Stimulated activated CD4-positive, alpha-beta T cell treated with anti-CD3 and anti-CD28 coated beads, Interleukin-12 subunit alpha, Interleukin-12 subunit beta, amount 100 ng/mL, for 24 hours (primary cell): ENCODE measurements at regions not wholly inside any gene's neighbourhood (a gene's known extent, or its start where the extent isn't known, plus 50 kb on each side); places are given as distances from the start of the nearest gene placed in this dataset.

Experiments used
- DNase-seq, 2 experiments: peaks; one replicate each; pipeline ENCODE4 v3.0.0-alpha.2; 2020; ENCODE audit warnings: low read depth in 2 of 2

DNA sequence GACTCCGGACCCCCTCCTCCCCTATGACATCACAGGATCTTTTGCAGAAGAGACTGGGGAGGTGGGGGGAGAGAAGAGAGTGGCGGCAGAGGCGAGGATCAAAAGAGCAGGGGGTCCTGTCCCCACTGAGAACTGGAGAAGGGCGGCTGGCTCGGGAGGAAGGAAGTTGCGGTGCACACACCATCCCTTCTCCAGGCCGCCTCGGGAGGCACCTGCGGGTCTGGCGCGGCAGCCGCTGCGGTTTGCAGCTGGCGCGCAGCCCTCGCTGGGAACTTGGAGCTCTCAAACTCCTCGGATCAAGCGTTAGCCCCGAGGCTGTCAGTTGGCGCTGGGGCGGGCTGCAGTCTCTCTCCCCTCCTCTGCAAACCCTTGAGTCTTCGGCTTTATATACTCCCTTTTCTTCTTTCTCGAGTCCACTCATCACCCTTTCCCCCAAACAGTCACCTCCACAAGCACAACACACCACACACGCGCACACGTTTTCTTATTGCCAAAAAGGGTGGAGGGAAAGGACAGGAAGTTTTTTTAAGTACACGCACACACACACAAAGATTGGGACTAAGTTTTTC lies 180.7 kb downstream of the TBXT start:
- DNase-seq = no peak

DNA sequence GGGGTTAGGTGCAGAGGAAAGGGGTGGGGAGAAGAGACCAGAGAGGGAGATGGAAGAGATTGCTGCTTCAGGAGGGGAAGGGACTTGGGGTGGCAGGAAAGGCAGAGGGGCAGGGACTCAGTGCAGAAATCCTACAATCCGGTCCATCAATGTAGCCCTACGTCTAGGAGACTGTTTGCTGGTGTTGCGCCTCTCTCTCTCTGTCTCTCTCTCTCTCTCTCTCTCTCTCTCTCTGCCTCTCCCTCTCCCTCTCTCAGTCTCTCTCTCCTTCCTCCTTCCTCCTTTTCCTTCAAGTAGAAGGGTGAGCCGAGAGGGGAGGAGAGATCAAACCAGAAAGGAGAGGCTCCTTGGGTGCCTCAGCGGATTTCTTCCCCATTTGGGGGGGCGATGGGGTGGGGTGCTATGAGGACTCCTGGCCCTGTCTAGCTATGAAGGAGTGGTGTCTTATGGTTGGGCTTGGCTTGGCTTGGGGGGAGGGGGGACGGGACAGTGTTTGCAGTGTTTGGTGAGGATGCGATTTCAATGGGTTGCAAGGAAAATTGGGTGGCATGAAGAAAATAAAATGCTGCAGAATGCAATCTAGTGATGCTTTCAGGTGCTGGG lies 181.2 kb downstream of the TBXT start:
- DNase-seq = no peak

DNA sequence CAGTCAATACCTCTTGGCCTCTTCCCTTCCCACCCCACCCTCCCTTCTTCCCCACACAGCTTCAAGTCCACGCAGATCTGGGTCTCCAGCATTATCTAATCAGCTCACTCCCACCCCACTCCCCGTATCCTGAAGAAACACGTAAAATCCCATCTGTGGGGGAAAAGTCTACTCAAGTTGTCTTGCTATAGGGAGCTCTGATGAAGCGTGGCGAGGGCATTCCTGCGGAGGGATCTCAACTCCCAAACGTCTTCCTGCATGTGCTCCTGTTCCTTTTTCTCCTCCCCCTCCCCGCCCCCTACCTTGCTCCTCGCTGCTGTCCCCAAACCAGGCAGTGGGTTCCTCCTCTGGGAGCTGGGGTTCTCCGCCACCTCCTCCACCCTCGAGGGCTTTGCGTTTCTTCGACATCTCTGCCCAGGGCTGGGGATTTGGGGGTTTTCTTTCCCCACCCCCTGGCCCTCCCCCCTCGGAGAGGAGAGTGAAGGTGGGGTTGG lies 181.8 kb downstream of the TBXT start:
- DNase-seq = no peak

DNA sequence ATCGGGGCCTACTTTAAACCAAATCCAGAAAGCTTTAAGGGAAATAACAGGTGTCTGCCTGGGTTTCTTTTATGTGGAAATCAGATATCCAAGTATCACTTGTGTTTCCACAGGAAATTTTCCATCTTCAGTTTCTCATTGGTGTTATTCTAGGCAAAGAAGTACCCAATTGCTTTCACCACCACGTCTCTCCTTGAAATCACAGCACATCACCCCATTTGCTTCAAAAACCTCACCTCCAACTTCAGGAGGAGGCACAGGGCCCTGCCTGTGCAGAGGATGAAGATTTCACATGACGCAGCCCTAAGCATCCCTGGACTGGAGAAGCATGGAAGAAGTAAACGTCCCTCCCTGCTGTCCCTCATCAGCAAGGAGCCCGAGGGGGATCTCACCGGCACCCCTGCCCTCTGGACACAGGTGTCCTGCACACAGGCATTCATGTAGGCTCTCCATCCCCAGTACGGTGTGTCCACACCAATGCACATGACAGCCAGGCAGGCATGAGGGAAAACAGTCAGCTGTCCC lies 182.3 kb downstream of the TBXT start:
- no peak for DNase-seq

DNA sequence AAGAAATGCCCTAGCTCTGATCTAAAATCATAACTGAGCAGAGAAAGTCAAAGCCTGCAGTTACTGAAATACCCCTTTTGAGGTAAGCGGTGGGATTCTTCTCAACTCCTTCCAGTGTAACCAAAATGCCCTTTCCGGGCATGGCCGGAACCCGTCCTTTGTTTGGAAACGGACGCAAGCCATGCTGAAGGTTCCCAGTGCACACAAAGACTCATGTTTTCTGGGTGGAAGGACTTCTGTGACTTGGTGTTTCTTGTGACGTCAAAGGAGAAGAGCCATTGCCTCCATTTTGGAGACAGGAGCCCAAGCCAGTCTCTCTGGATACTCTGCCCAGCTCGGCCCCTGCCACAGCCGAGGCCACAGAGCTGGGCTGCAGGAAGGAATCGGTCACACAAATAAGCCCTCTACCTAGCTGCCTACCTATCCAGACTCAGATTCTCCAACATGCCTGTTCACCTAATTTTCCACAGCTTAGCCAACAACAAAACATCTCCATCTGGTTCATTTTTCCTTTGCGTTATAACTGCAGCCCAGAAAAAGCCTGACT lies 182.8 kb downstream of the TBXT start:
- DNase-seq = no peak

DNA sequence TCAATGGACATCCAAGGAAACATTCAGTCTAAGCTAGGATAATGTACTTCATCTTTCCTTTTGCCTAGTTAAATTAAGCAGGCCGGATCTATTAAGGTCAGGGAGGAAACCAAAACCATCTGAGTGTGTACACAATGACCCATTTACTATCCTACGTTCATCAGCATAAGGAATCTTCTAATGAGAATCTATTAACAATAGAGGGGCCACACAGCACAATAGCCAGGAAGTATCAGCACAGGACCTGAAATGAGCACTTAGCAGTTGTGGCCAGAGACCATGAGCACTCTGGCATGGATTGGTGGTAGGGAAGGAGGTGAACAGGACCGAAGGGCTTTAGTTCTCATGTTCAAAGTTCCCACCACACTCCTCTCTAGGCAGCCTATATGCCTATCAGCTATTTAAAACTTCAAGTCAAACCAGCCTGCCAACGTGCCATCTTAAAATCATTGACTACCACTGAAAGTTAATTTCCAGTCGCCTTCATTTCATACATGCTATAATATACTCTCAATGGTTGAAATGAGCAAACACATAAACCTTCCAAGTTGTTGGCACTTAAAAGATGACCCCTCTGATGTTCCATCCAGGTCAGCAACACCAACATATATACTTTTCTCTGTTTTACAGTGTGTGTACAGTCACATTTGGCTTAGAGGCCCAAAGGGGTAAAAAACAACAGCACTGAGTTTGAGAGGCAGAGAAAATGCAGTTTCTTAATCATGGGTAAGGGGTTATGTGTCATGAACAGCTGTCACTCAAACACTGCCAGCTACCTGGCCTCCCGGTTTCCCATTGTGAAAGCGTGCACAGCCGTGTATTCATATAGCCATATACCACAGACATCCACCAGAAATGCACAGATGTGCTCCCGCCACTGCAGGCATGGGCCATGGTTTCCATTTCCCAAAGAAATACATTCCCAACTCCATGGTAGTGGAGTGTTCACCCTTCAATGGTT lies 184.3 kb downstream of the TBXT start:
- DNase-seq = no peak

DNA sequence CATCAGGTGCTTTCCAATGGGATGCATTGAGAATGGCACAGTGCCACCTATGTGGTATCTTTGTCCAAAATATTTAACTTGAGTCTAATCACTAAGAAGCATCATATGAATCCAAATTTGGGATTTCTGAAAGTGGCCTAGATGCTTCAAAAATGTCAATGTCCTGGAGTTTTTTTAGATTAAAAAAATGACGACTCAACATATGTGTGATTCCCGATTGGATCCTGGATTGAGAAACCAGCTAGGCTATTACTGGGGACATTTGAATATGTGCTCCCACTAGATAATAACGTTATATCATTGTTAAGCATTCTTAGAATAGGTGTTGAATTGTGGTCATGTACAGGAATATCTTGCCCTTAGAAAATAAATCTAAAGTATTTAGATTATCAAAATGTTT lies 189.2 kb downstream of the TBXT start:
- DNase-seq = no peak

DNA sequence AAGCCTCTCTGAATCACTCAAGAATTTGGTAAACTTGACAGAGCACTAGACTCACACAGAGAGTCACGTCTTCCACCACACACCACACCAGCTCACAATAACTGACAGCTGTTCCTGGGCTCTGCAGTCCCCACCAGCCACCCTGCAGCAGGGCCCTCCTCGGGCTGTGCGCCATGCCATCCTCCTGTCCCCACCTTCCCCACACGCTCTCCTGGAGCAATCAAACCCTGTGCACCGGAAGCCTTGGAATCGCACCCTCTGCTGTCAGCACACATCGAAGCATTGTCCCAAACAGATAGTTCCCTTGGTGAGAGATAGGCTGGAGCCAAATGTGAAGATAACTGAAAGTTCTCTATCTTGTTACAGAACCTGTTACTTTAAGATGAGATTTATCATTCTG lies 191.0 kb downstream of the TBXT start:
- DNase-seq = no peak

DNA sequence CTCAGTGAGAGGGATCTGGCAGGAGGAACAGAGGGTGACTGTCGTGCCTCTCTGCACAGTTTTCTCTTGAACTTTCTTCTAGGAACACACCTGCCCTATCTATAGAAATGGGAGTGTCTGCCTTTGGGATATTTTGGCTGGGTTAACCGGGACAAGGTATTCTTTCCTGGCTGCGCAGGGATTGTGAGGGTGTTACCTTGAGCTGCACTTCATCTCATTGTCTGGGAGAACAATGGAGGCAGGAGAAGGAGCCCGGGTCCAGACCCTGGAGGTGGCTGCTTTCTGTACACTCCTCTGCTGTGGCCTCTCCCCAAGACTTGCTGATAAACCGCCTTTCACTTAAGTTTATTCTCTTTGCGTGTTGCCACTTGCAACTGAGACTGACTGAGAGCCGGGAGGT lies 192.8 kb downstream of the TBXT start:
- DNase-seq = no peak

DNA sequence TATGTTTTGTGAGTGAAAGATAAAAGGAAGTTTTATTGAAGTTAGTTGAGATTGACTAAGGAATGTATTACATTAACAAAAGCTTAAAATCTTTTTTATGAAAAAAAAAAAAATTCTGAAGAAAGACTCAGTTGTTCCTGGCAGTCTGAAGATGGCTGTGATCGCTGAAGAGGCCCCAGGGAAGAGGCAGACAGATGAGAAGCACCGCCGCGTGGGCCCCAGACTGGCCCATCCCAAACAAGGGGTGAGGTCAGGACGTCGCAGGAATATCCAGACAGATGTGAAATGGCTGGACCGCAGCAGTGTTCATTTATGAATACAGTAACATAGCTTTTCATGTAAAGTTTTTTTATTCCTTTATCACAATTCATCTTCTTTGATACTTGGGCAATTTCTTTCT lies 194.2 kb downstream of the TBXT start:
- no peak for DNase-seq

DNA sequence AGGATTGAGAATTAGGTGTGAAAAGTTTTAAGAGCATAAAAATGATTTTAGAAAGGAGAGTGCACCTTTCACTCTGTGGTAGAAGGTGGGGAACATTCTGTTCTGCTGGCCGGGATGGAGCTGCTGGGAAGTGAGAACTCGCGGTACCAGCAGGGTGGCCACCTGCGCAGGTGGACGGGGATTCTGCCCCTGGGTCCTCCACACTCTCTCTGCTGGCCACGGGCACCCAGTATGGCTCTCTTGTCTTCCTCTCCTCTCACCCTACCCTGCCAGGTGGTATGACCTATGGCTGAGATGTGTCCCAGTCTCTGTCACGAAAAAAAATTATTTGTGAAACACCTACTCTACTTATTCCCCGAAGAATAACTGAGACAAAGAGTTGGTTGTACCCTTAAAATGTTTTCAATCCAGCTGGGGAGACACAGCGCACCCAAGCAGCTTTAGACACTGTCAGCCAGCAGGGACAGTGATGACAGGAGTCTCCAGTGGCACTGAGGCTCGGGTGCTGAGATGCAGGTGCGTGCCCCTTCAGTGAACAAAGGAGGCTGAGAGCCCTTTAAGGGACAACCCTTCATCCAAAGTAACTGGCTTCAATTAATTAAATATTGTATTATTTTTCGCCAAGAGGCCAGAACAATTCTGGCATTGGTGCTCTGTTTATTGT lies 195.4 kb downstream of the TBXT start:
- no peak for DNase-seq

DNA sequence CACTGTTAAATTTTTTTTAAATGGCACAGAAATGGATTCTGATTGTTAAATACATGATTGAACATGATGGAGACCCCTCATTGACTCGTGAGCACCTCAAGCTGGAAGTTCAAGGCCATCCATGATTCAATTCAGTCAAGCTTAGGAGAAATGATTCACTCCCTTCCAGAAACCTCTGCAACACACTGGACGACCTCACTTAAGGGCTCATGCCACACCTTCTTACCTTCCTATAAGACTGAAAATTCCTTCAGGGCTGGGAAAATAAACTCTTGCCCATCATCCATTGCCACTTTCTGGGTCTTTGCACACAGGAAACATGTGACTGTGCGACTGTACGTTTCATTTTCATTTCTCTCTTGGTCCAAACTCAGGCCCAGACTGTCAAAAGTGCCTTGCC lies 196.4 kb downstream of the TBXT start:
- DNase-seq = no peak

DNA sequence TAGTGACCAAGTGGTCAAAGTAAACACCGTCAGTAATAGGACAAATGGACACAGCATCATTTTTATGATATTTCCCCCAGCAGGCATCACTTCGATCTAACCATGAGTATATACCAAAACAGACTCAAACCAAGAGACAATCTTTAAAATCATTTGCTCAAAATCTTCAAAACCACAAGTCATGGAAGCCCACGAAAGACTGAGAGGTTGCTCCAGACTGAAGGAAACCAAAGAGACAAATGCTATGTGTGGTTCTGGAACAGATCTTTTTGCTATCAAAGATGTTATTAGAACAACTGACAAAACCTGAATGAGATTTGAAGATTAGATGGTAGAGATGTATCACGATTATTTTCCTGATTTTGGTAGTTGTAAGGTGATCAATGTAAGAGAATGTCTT lies 197.7 kb downstream of the TBXT start:
- no peak for DNase-seq

DNA sequence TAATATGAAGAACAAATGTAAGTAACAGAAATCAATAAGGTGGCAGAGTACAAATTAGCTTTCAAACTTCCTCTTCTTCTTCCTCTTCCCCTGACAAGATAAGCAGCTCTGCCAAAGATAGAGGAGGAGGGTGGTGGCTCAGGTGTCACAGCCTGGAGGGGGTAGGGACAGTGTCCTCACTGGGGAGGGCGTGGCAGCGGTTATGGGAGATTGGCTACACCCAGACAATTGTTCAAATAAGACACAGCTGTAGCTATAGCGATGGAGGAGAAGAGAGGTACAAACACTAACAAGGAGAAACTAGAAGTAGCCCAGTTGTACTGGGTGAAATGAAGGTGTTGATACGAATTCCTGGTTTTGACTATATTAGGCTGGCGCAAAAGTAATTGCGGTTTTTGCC lies 198.5 kb downstream of the TBXT start:
- DNase-seq = no peak

DNA sequence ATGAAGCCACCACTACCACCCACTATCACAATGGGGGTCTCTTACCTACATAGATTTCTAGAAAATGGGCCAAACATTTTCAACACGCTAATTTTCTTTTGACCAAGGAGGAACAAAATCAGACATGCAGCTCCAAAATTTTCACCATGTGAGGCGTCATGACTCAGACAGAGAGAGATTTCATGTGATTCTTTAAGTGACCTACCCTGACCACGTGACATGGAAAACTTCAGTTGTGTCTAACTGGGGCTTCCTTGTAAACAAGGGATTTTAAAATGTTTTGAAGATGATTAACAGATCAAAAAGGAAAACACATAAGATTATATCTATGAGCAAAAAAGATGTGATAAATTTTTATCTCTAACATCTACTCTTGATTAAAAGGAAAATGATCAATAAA lies 199.2 kb downstream of the TBXT start:
- DNase-seq = no peak

DNA sequence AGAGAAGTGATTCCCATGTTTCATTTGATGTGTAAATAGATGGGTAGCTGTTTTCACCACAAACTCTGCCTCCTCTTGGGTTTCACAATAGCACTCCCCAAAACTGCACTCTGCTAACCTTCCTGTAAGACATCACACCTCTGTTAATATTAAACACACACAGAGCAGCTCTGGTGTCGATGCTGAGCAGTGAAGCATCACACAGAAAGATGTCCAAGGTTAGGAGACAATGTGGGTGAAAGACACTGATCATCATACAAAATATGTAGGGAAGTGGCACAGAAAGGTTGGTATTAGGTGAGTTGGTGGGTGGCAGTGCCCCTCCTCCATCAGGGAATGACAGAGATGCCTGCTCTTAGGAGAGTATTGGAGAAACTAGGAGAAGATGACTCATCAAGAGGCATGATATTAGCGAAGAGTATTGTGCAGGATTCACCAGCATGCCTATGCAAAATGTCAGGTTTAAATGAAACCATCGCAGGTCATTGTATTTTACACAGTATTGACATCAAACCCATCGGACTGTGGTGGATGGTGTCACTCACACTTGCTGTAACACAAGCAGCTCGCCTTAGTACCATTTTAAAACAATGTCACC lies 199.7 kb downstream of the TBXT start:
- DNase-seq = no peak

DNA sequence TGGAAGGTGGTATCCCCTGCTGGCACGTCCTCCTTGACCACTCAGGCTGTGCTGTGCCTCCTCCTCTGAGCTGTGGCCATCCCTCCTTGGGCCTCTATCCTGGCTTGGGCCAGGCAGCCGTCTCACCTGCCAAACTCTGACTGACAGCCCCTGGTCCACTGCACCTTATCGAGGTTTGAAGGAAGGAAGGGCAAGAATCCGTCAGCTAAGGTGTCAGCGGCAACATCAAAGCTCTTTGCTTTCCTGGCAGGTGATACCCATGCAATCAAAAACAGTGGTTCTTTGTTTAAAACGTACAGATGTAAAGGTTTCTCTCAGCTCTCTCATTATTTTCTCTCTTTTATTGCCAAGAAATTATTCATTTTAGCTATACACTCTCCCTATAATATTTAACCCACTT lies 203.9 kb downstream of the TBXT start:
- DNase-seq = no peak

DNA sequence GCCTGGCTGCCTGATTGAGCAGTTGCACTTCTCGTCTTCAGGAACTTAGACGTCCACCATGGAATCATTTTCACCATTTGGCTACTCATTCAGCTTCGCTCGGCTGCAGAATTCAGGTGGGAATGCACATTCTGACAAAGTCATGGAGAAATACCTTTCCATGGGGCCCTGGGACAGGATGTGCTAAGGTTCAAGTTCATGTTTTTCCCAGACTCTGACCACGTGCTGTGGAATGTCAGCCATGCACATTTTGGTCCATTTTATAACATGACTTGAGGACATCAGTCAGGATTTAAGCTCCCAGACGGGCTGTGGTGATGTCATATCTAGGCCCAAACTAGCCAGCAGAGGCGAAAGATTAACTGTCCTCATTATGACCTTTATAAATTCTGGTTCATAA lies 205.3 kb downstream of the TBXT start:
- no peak for DNase-seq

DNA sequence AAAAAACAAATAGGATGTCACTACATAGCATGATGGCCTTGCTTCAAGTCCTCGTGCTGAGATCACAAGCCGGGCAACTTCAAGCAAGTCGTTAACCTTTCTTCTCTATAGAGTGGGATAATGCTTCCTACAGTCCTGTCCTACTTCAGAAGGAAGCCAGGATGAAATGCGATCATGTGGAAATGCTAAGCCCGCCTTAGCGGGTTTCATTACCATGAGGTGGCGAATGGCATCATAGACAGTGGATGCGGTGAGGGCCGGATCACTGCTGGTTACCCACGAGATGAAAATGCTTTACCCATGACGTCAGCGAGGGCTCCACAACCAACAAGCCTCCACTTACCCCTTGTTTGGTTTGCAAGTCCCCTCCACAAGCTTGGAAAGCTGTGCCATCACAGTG lies 206.4 kb downstream of the TBXT start:
- no peak for DNase-seq

DNA sequence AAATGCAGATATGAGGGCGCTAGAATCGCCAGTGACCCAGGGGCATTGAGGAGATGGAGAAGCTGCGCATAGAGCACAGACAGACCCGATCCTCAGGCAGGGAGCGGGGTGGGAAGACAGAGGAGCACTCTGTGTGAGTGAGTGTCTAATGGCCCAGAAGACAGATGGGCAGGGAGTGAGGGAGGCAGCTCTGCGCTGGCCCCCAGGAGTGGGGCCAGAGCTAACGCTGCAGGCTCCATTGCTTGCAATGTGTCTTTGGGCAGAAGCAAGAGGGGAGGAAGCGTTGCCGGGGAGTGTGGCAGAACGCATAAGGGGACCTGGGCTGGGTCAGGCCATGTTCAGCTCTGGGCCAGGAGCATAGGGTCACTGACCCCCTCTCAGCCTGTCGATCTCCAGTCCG lies 207.0 kb downstream of the TBXT start:
- no peak for DNase-seq

DNA sequence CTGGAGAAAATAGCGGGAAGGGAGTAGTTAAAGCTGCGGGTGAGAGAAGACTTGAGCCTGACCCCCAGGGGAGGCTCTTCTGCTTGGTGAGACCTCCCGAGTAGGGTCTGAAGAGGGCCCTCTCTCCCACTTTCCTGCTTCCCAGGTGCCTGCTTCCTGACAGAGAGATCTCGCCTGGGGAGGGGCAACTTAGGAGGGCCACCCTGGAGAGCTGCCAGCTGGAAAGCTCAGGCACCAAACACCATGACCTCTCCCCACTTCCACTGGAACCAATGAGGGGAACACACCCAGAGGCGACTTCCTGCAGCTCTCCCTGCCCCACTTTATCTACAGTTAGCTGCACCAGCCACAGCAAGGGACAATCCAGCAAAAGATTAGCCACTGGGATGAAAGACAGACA lies 208.0 kb downstream of the TBXT start:
- no peak for DNase-seq
